ENCODE measurements at regions not wholly inside any gene's neighbourhood (a gene's known extent, or its start where the extent isn't known, plus 50 kb on each side); places are given as distances from the start of the nearest gene placed in this dataset.

DNA sequence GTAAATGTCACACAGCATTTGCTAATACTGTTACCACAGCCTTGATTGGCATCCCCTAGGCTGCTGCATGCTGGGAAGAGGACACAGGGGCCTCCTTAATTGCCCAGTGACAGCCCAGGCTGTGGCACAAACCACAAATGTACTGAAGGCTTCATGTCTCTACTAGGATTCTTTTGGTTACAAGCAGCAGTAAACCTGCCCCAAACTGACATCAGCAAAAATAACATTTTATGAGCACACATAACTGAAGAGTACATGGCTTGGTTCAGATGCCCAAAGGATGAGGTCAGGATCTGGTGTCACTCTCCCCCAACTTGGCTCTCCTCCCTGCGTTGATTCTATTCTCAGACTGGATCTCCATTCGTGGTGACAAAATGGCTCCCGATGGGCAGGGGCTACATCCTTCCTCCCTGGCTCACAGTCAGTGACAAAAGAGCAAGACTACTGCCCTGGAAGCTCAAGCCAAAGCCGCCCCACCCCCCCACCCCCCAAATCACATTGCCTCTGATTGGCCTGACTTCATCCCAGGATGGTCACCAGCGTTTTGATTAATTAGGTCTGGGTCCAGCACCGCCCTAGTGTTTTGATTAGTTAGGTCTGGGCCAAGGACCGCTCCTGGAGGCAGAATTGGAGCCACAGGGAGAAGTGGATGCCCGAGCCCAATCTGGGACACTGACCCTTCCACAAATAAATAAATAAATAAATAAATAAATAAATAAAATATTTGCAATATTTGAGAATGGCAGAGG, 180.5 kb upstream of the RBPJ start:
- TF ChIP-seq CTCF (IDR thresholded peaks at IDR 0.05; ENCODE audit: insufficient read depth, low read length, poor library complexity, severe bottlenecking) = no peak
- Histone ChIP-seq H3K4me3 (ENCODE audit: low read depth, low read length) (no peak overlapping the region), H3K27me3 (ENCODE audit: control insufficient read depth, insufficient read depth, low read length) (no peaks in the 10 kb centered on the region), H3K36me3 (ENCODE audit: control insufficient read depth, insufficient read depth, low read length) (no peaks in the 10 kb centered on the region)
- peak; percentile 19 for DNase-seq (ENCODE audit: low read depth)

- no peak for TF ChIP-seq CTCF (IDR thresholded peaks at IDR 0.05; ENCODE audit: insufficient read depth, low read length, poor library complexity, severe bottlenecking)
- no peak for DNase-seq (ENCODE audit: low read depth)
- no peaks in the 10 kb centered on the region for H3K27me3 ChIP-seq (ENCODE audit: control insufficient read depth, insufficient read depth, low read length)
- no peaks in the 10 kb centered on the region for H3K36me3 ChIP-seq (ENCODE audit: control insufficient read depth, insufficient read depth, low read length)
- no peak overlapping the region for H3K4me3 ChIP-seq (ENCODE audit: low read depth, low read length)
Measured at GRCh38 chr4:26141051-26141721, 179.6 kb upstream of the RBPJ start.

- Histone ChIP-seq H3K36me3 (ENCODE audit: control insufficient read depth, insufficient read depth, low read length) (no peaks in the 10 kb centered on the region), H3K4me3 (ENCODE audit: low read depth, low read length) (no peak overlapping the region), H3K27me3 (ENCODE audit: control insufficient read depth, insufficient read depth, low read length) (no peaks in the 10 kb centered on the region)
- DNase-seq (ENCODE audit: low read depth) = no peak
- TF ChIP-seq CTCF (IDR thresholded peaks at IDR 0.05; ENCODE audit: insufficient read depth, low read length, poor library complexity, severe bottlenecking) = no peak
Measured at GRCh38 chr4:26141911-26142638, 178.7 kb upstream of the RBPJ start.

- Histone ChIP-seq H3K4me3 (ENCODE audit: low read depth, low read length) (no peak overlapping the region), H3K36me3 (ENCODE audit: control insufficient read depth, insufficient read depth, low read length) (no peaks in the 10 kb centered on the region), H3K27me3 (ENCODE audit: control insufficient read depth, insufficient read depth, low read length) (no peaks in the 10 kb centered on the region)
- TF ChIP-seq CTCF (IDR thresholded peaks at IDR 0.05; ENCODE audit: insufficient read depth, low read length, poor library complexity, severe bottlenecking) = no peak
- DNase-seq (ENCODE audit: low read depth) = no peak
Measured at GRCh38 chr4:26144526-26145155, 176.2 kb upstream of the RBPJ start.

DNA sequence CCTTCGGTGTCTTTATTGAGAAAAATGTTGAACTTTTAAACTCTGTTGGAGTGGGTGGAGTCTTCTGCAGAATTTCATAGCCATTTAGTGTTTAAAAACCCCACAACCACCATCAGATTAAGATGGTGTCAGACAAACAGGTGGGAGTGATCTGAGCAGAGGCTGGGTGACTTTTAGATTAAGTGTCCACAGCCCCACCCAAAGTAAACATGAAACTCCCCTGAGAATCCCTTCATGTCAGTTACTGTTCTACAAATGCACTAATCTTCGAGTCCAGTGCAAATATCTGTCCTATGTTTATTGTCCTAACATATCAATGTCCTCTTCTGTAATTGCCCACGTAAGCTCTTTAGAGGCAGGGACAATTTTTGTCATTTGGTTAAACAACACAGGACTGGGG, 175.6 kb upstream of the RBPJ start:
- Histone ChIP-seq H3K27me3 (ENCODE audit: control insufficient read depth, insufficient read depth, low read length) (no peaks in the 10 kb centered on the region), H3K4me3 (ENCODE audit: low read depth, low read length) (no peak overlapping the region), H3K36me3 (ENCODE audit: control insufficient read depth, insufficient read depth, low read length) (no peaks in the 10 kb centered on the region)
- no peak for DNase-seq (ENCODE audit: low read depth)
- TF ChIP-seq CTCF (IDR thresholded peaks at IDR 0.05; ENCODE audit: insufficient read depth, low read length, poor library complexity, severe bottlenecking) = no peak
